SK-N-SH treated with all-trans-retinoic acid at 6 μM for 48 hours (cell line): ENCODE measurements at regions not wholly inside any gene's neighbourhood (a gene's known extent, or its start where the extent isn't known, plus 50 kb on each side); places are given as distances from the start of the nearest gene placed in this dataset.

ENCODE experiments used
- ARNTL ChIP-seq: fragments of 450-650 bp; formaldehyde crosslinking; IDR thresholded peaks from 2 replicates; pipeline ENCODE4 v1.5.0; 2020; ENCODE audit warnings: low read depth, mild to moderate bottlenecking, moderate library complexity, borderline replicate concordance
- BACH2 ChIP-seq: fragments of 250-450 bp; sonication (Bioruptor Pico); IDR thresholded peaks from 2 replicates; pipeline ENCODE4 v1.9.0; 2021; ENCODE audit warnings: mild to moderate bottlenecking, borderline replicate concordance
- ZC3H10 ChIP-seq: fragments of 250-450 bp; sonication (Bioruptor Pico); IDR thresholded peaks from 2 replicates; pipeline ENCODE4 v1.5.1; 2021; ENCODE audit warnings: mild to moderate bottlenecking, moderate library complexity
- ZNF565 ChIP-seq: fragments of 450-650 bp; formaldehyde crosslinking; conservative IDR thresholded peaks from 2 replicates; pipeline ENCODE4 v1.5.0; 2020; ENCODE audit warnings: low read depth, mild to moderate bottlenecking, moderate library complexity
- TF ChIP-seq, protein P1 (sequence below): fragments of 250-450 bp; sonication (Bioruptor Pico); IDR thresholded peaks from 2 replicates; pipeline ENCODE4 v1.5.1; 2020; ENCODE audit warnings: low read depth, mild to moderate bottlenecking, moderate library complexity
- TF ChIP-seq, protein P2 (sequence below): fragments of 250-450 bp; sonication (Bioruptor Pico); IDR thresholded peaks from 2 replicates; pipeline ENCODE4 v1.5.0; 2020; ENCODE audit warnings: mild to moderate bottlenecking, moderate library complexity

DNA sequence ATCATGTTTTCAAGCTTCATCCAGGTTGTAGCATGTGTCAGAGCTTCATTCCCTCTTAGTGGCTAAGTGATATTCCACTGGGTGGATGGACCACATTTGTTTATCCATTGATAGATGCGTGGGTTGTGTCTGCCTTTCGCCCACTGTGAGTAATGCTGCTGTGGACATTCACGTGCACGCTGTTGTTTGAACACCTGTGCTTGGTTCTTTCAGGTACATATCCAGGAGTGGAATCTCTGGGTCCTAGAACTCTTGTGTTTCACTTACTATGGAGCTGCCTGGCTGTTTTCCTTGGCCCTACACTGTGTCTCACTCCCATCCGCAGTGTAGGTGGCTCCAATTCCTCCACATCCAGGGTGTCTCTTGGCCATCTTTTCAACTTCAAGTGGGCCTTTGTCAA, 224.2 kb downstream of the C16orf95 start:
- TF ChIP-seq, protein P1, sequence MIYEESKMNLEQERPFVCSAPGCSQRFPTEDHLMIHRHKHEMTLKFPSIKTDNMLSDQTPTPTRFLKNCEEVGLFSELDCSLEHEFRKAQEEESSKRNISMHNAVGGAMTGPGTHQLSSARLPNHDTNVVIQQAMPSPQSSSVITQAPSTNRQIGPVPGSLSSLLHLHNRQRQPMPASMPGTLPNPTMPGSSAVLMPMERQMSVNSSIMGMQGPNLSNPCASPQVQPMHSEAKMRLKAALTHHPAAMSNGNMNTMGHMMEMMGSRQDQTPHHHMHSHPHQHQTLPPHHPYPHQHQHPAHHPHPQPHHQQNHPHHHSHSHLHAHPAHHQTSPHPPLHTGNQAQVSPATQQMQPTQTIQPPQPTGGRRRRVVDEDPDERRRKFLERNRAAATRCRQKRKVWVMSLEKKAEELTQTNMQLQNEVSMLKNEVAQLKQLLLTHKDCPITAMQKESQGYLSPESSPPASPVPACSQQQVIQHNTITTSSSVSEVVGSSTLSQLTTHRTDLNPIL (CRISPR knock-in tag): no peak
- TF ChIP-seq ZNF565 (CRISPR knock-in tag) (no peak), BACH2 (CRISPR knock-in tag) (no peak), ARNTL (CRISPR knock-in tag) (no peak), ZC3H10 (CRISPR knock-in tag) (no peak)
- TF ChIP-seq, protein P2, sequence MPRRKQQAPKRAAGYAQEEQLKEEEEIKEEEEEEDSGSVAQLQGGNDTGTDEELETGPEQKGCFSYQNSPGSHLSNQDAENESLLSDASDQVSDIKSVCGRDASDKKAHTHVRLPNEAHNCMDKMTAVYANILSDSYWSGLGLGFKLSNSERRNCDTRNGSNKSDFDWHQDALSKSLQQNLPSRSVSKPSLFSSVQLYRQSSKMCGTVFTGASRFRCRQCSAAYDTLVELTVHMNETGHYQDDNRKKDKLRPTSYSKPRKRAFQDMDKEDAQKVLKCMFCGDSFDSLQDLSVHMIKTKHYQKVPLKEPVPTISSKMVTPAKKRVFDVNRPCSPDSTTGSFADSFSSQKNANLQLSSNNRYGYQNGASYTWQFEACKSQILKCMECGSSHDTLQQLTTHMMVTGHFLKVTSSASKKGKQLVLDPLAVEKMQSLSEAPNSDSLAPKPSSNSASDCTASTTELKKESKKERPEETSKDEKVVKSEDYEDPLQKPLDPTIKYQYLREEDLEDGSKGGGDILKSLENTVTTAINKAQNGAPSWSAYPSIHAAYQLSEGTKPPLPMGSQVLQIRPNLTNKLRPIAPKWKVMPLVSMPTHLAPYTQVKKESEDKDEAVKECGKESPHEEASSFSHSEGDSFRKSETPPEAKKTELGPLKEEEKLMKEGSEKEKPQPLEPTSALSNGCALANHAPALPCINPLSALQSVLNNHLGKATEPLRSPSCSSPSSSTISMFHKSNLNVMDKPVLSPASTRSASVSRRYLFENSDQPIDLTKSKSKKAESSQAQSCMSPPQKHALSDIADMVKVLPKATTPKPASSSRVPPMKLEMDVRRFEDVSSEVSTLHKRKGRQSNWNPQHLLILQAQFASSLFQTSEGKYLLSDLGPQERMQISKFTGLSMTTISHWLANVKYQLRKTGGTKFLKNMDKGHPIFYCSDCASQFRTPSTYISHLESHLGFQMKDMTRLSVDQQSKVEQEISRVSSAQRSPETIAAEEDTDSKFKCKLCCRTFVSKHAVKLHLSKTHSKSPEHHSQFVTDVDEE (CRISPR knock-in tag): no peak
